Karpas-422 (cell line): ENCODE measurements at regions not wholly inside any gene's neighbourhood (a gene's known extent, or its start where the extent isn't known, plus 50 kb on each side); places are given as distances from the start of the nearest gene placed in this dataset.

Experiments used
- DNase-seq: peaks from one replicate; pipeline ENCODE4 v3.0.0-alpha.2; 2015
- H2AFZ ChIP-seq: fragments of 200-600 bp; sonication (generic); 2 replicates; pipeline ENCODE4 v1.6.1; 2014; ENCODE audit warnings: antibody characterized with exemption, low read length, mixed read lengths
- H3K27ac ChIP-seq: fragments of 200-600 bp; sonication (generic); 2 replicates; pipeline ENCODE4 v1.5.1; 2014; ENCODE audit warnings: mild to moderate bottlenecking, low read length, moderate library complexity
- H3K27me3 ChIP-seq: fragments of 200-600 bp; sonication (generic); 2 replicates; pipeline ENCODE4 v1.6.1; 2014; ENCODE audit warnings: low read length, mixed read lengths
- H3K36me3 ChIP-seq: fragments of 200-600 bp; sonication (generic); 2 replicates; pipeline ENCODE4 v1.6.1; 2014; ENCODE audit warnings: low read length, mixed read lengths; ENCODE audit not compliant: insufficient read depth
- H3K4me1 ChIP-seq: fragments of 200-600 bp; sonication (generic); 2 replicates; pipeline ENCODE4 v1.6.1; 2014; ENCODE audit warnings: mild to moderate bottlenecking, low read length, mixed read lengths
- H3K4me2 ChIP-seq: fragments of 200-600 bp; sonication (generic); 2 replicates; pipeline ENCODE4 v1.6.1; 2014; ENCODE audit warnings: low read length, low read depth, mild to moderate bottlenecking; ENCODE audit not compliant: poor library complexity, severe bottlenecking
- H3K4me3 ChIP-seq: fragments of 200-600 bp; sonication (generic); 2 replicates; pipeline ENCODE4 v1.5.1; 2014; ENCODE audit warnings: mild to moderate bottlenecking, antibody characterized with exemption, low read length, mixed read lengths
- H3K79me2 ChIP-seq: fragments of 200-600 bp; sonication (generic); 2 replicates; pipeline ENCODE4 v1.6.1; 2014; ENCODE audit warnings: mild to moderate bottlenecking, low read length, mixed read lengths
- H3K9ac ChIP-seq: fragments of 200-600 bp; sonication (generic); 2 replicates; pipeline ENCODE4 v1.6.0; 2014; ENCODE audit warnings: low read length
- H3K9me2 ChIP-seq: fragments of 200-600 bp; sonication (generic), shearing (Covaris generic); replicated peaks from 2 replicates; pipeline ENCODE4 v1.6.0; 2014; ENCODE audit warnings: mild to moderate bottlenecking, low read length, moderate library complexity; ENCODE audit not compliant: insufficient read depth
- H3K9me3 ChIP-seq: fragments of 300-700, 200-600 bp; sonication (generic); 2 replicates; pipeline ENCODE4 v1.6.1; 2014; ENCODE audit warnings: low read length, mixed read lengths
- H4K20me1 ChIP-seq: fragments of 200-600 bp; sonication (generic); 2 replicates; pipeline ENCODE4 v1.6.1; 2014; ENCODE audit warnings: mild to moderate bottlenecking, antibody characterized with exemption, low read length, low read depth; ENCODE audit not compliant: insufficient read depth

DNA sequence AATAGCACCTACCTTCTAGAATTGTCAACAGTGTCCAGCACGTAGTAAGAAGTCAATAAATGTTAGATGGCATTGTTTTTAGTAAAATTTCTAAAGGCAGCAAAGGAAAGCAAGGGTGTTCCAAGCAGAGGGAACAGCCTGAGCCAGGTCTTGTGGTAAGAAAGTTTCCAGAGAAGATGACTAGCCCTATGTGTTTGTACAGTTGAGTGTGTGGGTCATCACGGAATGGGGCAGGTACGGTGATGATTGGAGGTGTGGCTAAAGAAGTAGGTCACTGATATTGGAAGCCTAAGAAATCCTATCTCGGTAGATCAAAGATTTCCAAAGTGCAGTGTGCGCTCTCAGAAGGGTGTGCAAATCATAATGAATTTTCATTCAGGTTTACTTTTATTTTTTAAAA is 94.2 kb upstream of the BCL6 start:
- DNase-seq: no peak
- H3K4me2 ChIP-seq: no peak overlapping the region
- H2AFZ ChIP-seq: no peak overlapping the region
- H3K9me3 ChIP-seq: no peaks in the 10 kb centered on the region
- H3K79me2 ChIP-seq: no peaks in the 10 kb centered on the region
- H3K36me3 ChIP-seq: no peaks in the 10 kb centered on the region
- H3K4me1 ChIP-seq: no peaks in the 10 kb centered on the region
- H3K27ac ChIP-seq: no peak overlapping the region
- H3K9me2 ChIP-seq: no peaks in the 10 kb centered on the region
- H3K27me3 ChIP-seq: no peaks in the 10 kb centered on the region
- no peaks in the 10 kb centered on the region for H4K20me1 ChIP-seq
- H3K4me3 ChIP-seq: no peak overlapping the region
- no peak overlapping the region for H3K9ac ChIP-seq

- H3K27ac ChIP-seq: no peak overlapping the region
- DNase-seq: no peak
- no peaks in the 10 kb centered on the region for H3K4me1 ChIP-seq
- H2AFZ ChIP-seq: no peak overlapping the region
- no peaks in the 10 kb centered on the region for H3K27me3 ChIP-seq
- H3K36me3 ChIP-seq: no peaks in the 10 kb centered on the region
- H3K4me2 ChIP-seq: no peak overlapping the region
- H3K4me3 ChIP-seq: no peak overlapping the region
- no peaks in the 10 kb centered on the region for H4K20me1 ChIP-seq
- H3K9ac ChIP-seq: no peak overlapping the region
- no peaks in the 10 kb centered on the region for H3K9me3 ChIP-seq
- no peaks in the 10 kb centered on the region for H3K79me2 ChIP-seq
- H3K9me2 ChIP-seq: no peaks in the 10 kb centered on the region
Measured at GRCh38 chr3:187840856-187841255, 95.6 kb upstream of the BCL6 start.

- Histone ChIP-seq H3K9me3 (no peaks in the 10 kb centered on the region), H3K36me3 (no peaks in the 10 kb centered on the region), H4K20me1 (no peaks in the 10 kb centered on the region), H3K79me2 (no peaks in the 10 kb centered on the region), H3K4me2 (no peak overlapping the region), H3K9ac (no peak overlapping the region), H3K27me3 (no peaks in the 10 kb centered on the region), H3K9me2 (no peaks in the 10 kb centered on the region), H3K27ac (no peak overlapping the region), H2AFZ (no peak overlapping the region), H3K4me1 (no peaks in the 10 kb centered on the region), H3K4me3 (no peak overlapping the region)
- DNase-seq: no peak
Measured at GRCh38 chr3:187841560-187841959, 96.3 kb upstream of the BCL6 start.

DNA sequence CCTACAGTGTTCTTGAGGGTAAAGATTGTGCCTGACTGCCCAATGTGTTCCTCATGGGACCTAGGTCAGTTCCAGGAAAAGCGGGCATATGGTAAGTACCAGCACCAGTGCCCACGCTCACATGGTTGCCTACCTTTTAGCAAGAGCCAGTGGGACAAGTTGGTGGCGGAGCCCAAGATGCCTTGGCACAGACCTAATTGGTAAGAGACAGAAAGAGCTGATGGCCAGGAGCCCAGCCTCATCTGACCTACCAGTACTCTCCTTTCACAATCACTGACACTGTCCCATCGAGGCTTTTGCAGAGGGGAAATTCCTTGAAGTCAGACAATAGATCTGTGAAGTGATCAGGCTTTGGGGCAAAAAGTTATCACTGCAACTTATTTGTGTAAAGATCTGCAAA is 98.4 kb upstream of the BCL6 start:
- no peak overlapping the region for H2AFZ ChIP-seq

GRCh38 chr3:187844708-187845107 is 99.4 kb upstream of the BCL6 start:
- H3K9ac ChIP-seq: no peak overlapping the region

More for the DNA sequence above, 98.4 kb upstream of the BCL6 start:
- H3K36me3 ChIP-seq: no peaks in the 10 kb centered on the region
- no peaks in the 10 kb centered on the region for H3K27me3 ChIP-seq
- H4K20me1 ChIP-seq: no peaks in the 10 kb centered on the region
- no peaks in the 10 kb centered on the region for H3K9me2 ChIP-seq
- no peaks in the 10 kb centered on the region for H3K79me2 ChIP-seq
- no peak overlapping the region for H3K4me3 ChIP-seq
- no peak for DNase-seq
- H3K4me2 ChIP-seq: no peak overlapping the region
- no peaks in the 10 kb centered on the region for H3K4me1 ChIP-seq
- no peak overlapping the region for H3K9ac ChIP-seq
- no peak overlapping the region for H3K27ac ChIP-seq
- no peaks in the 10 kb centered on the region for H3K9me3 ChIP-seq

DNA sequence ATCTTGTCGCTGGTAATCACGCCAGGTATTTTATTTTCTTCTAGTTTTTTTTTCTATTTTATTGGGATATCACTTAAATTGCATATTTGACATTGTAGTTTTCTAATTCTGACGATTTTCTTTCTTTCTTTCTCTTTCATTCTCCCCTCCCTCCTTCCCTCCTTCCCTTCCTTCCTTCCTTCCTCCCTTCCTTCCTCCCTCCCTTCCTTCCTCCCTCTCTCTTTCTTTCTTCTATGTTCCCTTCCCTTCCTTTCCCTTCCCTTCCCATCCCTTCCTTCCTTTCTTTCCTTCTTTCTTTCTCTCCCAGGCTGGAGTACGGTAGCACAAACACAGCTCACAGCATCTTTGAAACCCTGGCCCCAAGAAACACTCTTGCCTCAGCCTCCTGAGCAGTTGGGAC is 100.6 kb upstream of the BCL6 start:
- no peaks in the 10 kb centered on the region for H3K27me3 ChIP-seq
- no peaks in the 10 kb centered on the region for H3K4me1 ChIP-seq
- H3K27ac ChIP-seq: no peak overlapping the region
- no peaks in the 10 kb centered on the region for H3K36me3 ChIP-seq
- H2AFZ ChIP-seq: no peak overlapping the region
- H3K4me2 ChIP-seq: no peak overlapping the region
- no peak for DNase-seq
- H3K9me2 ChIP-seq: no peaks in the 10 kb centered on the region
- no peak overlapping the region for H3K9ac ChIP-seq
- H3K9me3 ChIP-seq: no peaks in the 10 kb centered on the region
- no peaks in the 10 kb centered on the region for H3K79me2 ChIP-seq
- no peak overlapping the region for H3K4me3 ChIP-seq
- no peaks in the 10 kb centered on the region for H4K20me1 ChIP-seq

More at GRCh38 chr3:187844708-187845107, 99.4 kb upstream of the BCL6 start:
- no peaks in the 10 kb centered on the region for H3K9me3 ChIP-seq
- no peak overlapping the region for H3K4me2 ChIP-seq
- H3K4me1 ChIP-seq: no peaks in the 10 kb centered on the region
- no peaks in the 10 kb centered on the region for H4K20me1 ChIP-seq
- DNase-seq: no peak
- H3K9me2 ChIP-seq: no peaks in the 10 kb centered on the region
- no peaks in the 10 kb centered on the region for H3K79me2 ChIP-seq
- no peaks in the 10 kb centered on the region for H3K36me3 ChIP-seq
- no peak overlapping the region for H3K27ac ChIP-seq
- H3K4me3 ChIP-seq: no peak overlapping the region
- no peak overlapping the region for H2AFZ ChIP-seq
- no peaks in the 10 kb centered on the region for H3K27me3 ChIP-seq

GRCh38 chr3:187848401-187848800 is 103.1 kb upstream of the BCL6 start:
- H4K20me1 ChIP-seq: no peaks in the 10 kb centered on the region
- H3K9me2 ChIP-seq: no peaks in the 10 kb centered on the region
- H3K9me3 ChIP-seq: peaks cover 11% of the 10 kb centered on the region; the same call in 1 of the 2 replicates
- H3K9ac ChIP-seq: no peak overlapping the region
- no peak overlapping the region for H3K4me2 ChIP-seq
- no peak overlapping the region for H3K27ac ChIP-seq
- no peaks in the 10 kb centered on the region; the same call in 1 of the 2 replicates for H3K36me3 ChIP-seq
- no peak for DNase-seq
- H2AFZ ChIP-seq: no peak overlapping the region
- H3K79me2 ChIP-seq: no peaks in the 10 kb centered on the region
- no peaks in the 10 kb centered on the region for H3K27me3 ChIP-seq
- no peaks in the 10 kb centered on the region for H3K4me1 ChIP-seq
- H3K4me3 ChIP-seq: no peak overlapping the region

DNA sequence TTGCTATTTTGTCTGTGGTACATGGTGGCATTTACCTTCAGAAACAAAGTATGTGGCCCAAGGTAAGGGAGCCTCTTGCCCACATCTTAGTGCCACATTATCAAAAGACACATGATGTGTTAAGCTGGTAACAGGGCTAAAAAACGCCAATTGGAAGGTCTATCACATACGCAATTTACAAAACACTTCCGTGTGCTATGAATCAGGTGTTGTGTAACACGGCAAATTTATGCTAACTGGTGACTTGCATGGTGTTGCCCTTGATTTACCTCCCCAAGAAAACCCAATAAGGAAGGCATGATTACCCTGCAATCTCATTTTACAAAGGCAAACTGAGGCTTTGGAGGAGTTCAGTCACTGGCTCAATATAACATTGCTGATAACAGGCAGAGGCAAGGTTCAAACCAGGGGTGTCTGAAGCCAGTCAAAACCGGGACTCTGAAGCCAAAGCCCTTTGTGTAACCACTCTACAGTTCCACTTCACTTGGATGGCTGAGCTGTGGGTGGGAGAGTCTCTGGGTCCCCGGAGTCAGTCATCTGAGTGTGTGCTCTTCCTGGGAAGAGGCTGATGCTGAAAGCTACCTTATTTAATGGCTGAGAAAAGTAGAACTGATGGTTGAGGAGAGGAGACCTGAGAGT is 103.9 kb upstream of the BCL6 start:
- DNase-seq: no peak
- Histone ChIP-seq H4K20me1 (no peaks in the 10 kb centered on the region), H2AFZ (no peak overlapping the region), H3K9me3 (peaks cover 11% of the 10 kb centered on the region; the same call in 1 of the 2 replicates), H3K4me3 (no peak overlapping the region), H3K4me1 (no peaks in the 10 kb centered on the region), H3K27me3 (no peaks in the 10 kb centered on the region), H3K9me2 (no peaks in the 10 kb centered on the region), H3K9ac (no peak overlapping the region), H3K4me2 (no peak overlapping the region), H3K79me2 (no peaks in the 10 kb centered on the region), H3K36me3 (no peaks in the 10 kb centered on the region; the same call in 1 of the 2 replicates), H3K27ac (no peak overlapping the region)
